ENCODE measurements at regions not wholly inside any gene's neighbourhood (a gene's known extent, or its start where the extent isn't known, plus 50 kb on each side); places are given as distances from the start of the nearest gene placed in this dataset.

GRCh38 chr6:87945966-87946365 lies 101.7 kb upstream of the SPACA1 start:
- no TSS peak for BruUV-seq (replicated peaks)
- H3K4me1 Mint-ChIP-seq (ENCODE audit: low read depth, unreplicated experiment), result peaks cover 8% of the 10 kb centered on the region
- CTCF ChIA-PET, result interaction anchor here (0.6 kb wide), 1 partner anchor 884 kb away, joined by 3 read pairs; no protein-coding TSS in a partner anchor
- H3K36me3 Mint-ChIP-seq (ENCODE audit: insufficient read depth, unreplicated experiment), result no peaks in the 10 kb centered on the region
- TF ChIP-seq CTCF (IDR thresholded peaks at IDR 0.05; ENCODE audit: unreplicated experiment), result no peak
- H3K9me3 Mint-ChIP-seq (ENCODE audit: low read depth, unreplicated experiment), result no peaks in the 10 kb centered on the region
- no peak overlapping the region for H3K27ac Mint-ChIP-seq (ENCODE audit: unreplicated experiment)
- no peaks in the 10 kb centered on the region for H3K27me3 Mint-ChIP-seq (ENCODE audit: unreplicated experiment)
- intact Hi-C loops (cut with micrococcal nuclease; ENCODE audit: unreplicated experiment), result no loop called here
- H3K4me3 Mint-ChIP-seq (ENCODE audit: low read depth, unreplicated experiment), result no peak overlapping the region
- no peak for DNase-seq

- CTCF ChIA-PET, result interaction anchor here (1.0 kb wide), 1 partner anchor 552 kb away, joined by 3 read pairs; no protein-coding TSS in a partner anchor
- no peak for DNase-seq
- intact Hi-C loops (cut with micrococcal nuclease; ENCODE audit: unreplicated experiment), result no loop called here
- no peak for TF ChIP-seq CTCF (IDR thresholded peaks at IDR 0.05; ENCODE audit: unreplicated experiment)
- Mint-ChIP-seq H3K27me3 (ENCODE audit: unreplicated experiment) (no peaks in the 10 kb centered on the region), H3K4me3 (ENCODE audit: low read depth, unreplicated experiment) (no peak overlapping the region), H3K4me1 (ENCODE audit: low read depth, unreplicated experiment) (peaks cover 8% of the 10 kb centered on the region), H3K36me3 (ENCODE audit: insufficient read depth, unreplicated experiment) (no peaks in the 10 kb centered on the region), H3K27ac (ENCODE audit: unreplicated experiment) (no peak overlapping the region), H3K9me3 (ENCODE audit: low read depth, unreplicated experiment) (no peaks in the 10 kb centered on the region)
- no TSS peak for BruUV-seq (replicated peaks)
Observed at GRCh38 chr6:87945181-87945580, 102.5 kb upstream of the SPACA1 start.

GRCh38 chr6:87944541-87944954 lies 103.1 kb upstream of the SPACA1 start:
- Mint-ChIP-seq H3K9me3 (ENCODE audit: low read depth, unreplicated experiment) (no peaks in the 10 kb centered on the region), H3K27me3 (ENCODE audit: unreplicated experiment) (no peaks in the 10 kb centered on the region), H3K4me3 (ENCODE audit: low read depth, unreplicated experiment) (no peak overlapping the region), H3K36me3 (ENCODE audit: insufficient read depth, unreplicated experiment) (no peaks in the 10 kb centered on the region), H3K27ac (ENCODE audit: unreplicated experiment) (no peak overlapping the region), H3K4me1 (ENCODE audit: low read depth, unreplicated experiment) (peaks cover 8% of the 10 kb centered on the region)
- no peak for TF ChIP-seq CTCF (IDR thresholded peaks at IDR 0.05; ENCODE audit: unreplicated experiment)
- CTCF ChIA-PET, result interaction anchor here (0.8 to 1.2 kb wide), 3 partner anchors 14 to 552 kb away, joined by 3 read pairs; no protein-coding TSS in a partner anchor
- DNase-seq, result peak; percentile 50
- intact Hi-C loops (cut with micrococcal nuclease; ENCODE audit: unreplicated experiment), result no loop called here
- BruUV-seq (replicated peaks), result no TSS peak

- Mint-ChIP-seq H3K9me3 (ENCODE audit: low read depth, unreplicated experiment) (no peaks in the 10 kb centered on the region), H3K4me3 (ENCODE audit: low read depth, unreplicated experiment) (no peak overlapping the region), H3K36me3 (ENCODE audit: insufficient read depth, unreplicated experiment) (no peaks in the 10 kb centered on the region), H3K4me1 (ENCODE audit: low read depth, unreplicated experiment) (peaks cover 8% of the 10 kb centered on the region), H3K27ac (ENCODE audit: unreplicated experiment) (no peak overlapping the region), H3K27me3 (ENCODE audit: unreplicated experiment) (no peaks in the 10 kb centered on the region)
- CTCF ChIA-PET, result no interaction called here
- no peak for DNase-seq
- intact Hi-C loops (cut with micrococcal nuclease; ENCODE audit: unreplicated experiment), result no loop called here
- BruUV-seq (replicated peaks), result no TSS peak
- no peak for TF ChIP-seq CTCF (IDR thresholded peaks at IDR 0.05; ENCODE audit: unreplicated experiment)
Observed at GRCh38 chr6:87943191-87943590, 104.5 kb upstream of the SPACA1 start.
